ENCODE measurements at regions not wholly inside any gene's neighbourhood (a gene's known extent, or its start where the extent isn't known, plus 50 kb on each side); places are given as distances from the start of the nearest gene placed in this dataset.

- H3K27me3 ChIP-seq (ENCODE audit: control insufficient read depth, insufficient read depth, low read length): no peaks in the 10 kb centered on the region
- ChIA-PET CTCF (no interaction called here), POLR2A (no interaction called here)
- no peak overlapping the region for H3K4me3 ChIP-seq (ENCODE audit: low read depth, low read length)
- no peak for TF ChIP-seq CTCF (IDR thresholded peaks at IDR 0.05; ENCODE audit: insufficient read depth, low read depth, low read length)
- DNase-seq (ENCODE audit: low read depth): no peak
- no peaks in the 10 kb centered on the region for H3K36me3 ChIP-seq (ENCODE audit: control insufficient read depth, insufficient read depth, low read length)
Measured at GRCh38 chrX:125782184-125782583, 383.9 kb downstream of the DCAF12L2 start.

- DNase-seq (ENCODE audit: low read depth): no peak
- POLR2A ChIA-PET: no interaction called here
- Histone ChIP-seq H3K36me3 (ENCODE audit: control insufficient read depth, insufficient read depth, low read length) (no peaks in the 10 kb centered on the region), H3K27me3 (ENCODE audit: control insufficient read depth, insufficient read depth, low read length) (no peaks in the 10 kb centered on the region), H3K4me3 (ENCODE audit: low read depth, low read length) (no peak overlapping the region)
- TF ChIP-seq CTCF (IDR thresholded peaks at IDR 0.05; ENCODE audit: insufficient read depth, low read depth, low read length): no peak
- CTCF ChIA-PET: no interaction called here
Measured at GRCh38 chrX:125786316-125786715, 379.8 kb downstream of the DCAF12L2 start.

- ChIA-PET POLR2A (no interaction called here), CTCF (no interaction called here)
- no peaks in the 10 kb centered on the region for H3K36me3 ChIP-seq (ENCODE audit: control insufficient read depth, insufficient read depth, low read length)
- no peaks in the 10 kb centered on the region for H3K27me3 ChIP-seq (ENCODE audit: control insufficient read depth, insufficient read depth, low read length)
- H3K4me3 ChIP-seq (ENCODE audit: low read depth, low read length): no peak overlapping the region
- no peak for DNase-seq (ENCODE audit: low read depth)
- TF ChIP-seq CTCF (IDR thresholded peaks at IDR 0.05; ENCODE audit: insufficient read depth, low read depth, low read length): no peak
Measured at GRCh38 chrX:125791787-125792186, 374.3 kb downstream of the DCAF12L2 start.

- CTCF ChIA-PET: no interaction called here
- no peaks in the 10 kb centered on the region for H3K27me3 ChIP-seq (ENCODE audit: control insufficient read depth, insufficient read depth, low read length)
- POLR2A ChIA-PET: no interaction called here
- no peak overlapping the region for H3K4me3 ChIP-seq (ENCODE audit: low read depth, low read length)
- no peak for DNase-seq (ENCODE audit: low read depth)
- H3K36me3 ChIP-seq (ENCODE audit: control insufficient read depth, insufficient read depth, low read length): no peaks in the 10 kb centered on the region
- no peak for TF ChIP-seq CTCF (IDR thresholded peaks at IDR 0.05; ENCODE audit: insufficient read depth, low read depth, low read length)
Measured at GRCh38 chrX:125810856-125811255, 355.2 kb downstream of the DCAF12L2 start.

- CTCF ChIA-PET: no interaction called here
- H3K27me3 ChIP-seq (ENCODE audit: control insufficient read depth, insufficient read depth, low read length): no peaks in the 10 kb centered on the region
Measured at GRCh38 chrX:125826080-125826479, 340.0 kb downstream of the DCAF12L2 start.

More at GRCh38 chrX:125826080-125826479, 340.0 kb downstream of the DCAF12L2 start:
- POLR2A ChIA-PET: no interaction called here
- no peaks in the 10 kb centered on the region for H3K36me3 ChIP-seq (ENCODE audit: control insufficient read depth, insufficient read depth, low read length)
- H3K4me3 ChIP-seq (ENCODE audit: low read depth, low read length): no peak overlapping the region
- DNase-seq (ENCODE audit: low read depth): no peak
- TF ChIP-seq CTCF (IDR thresholded peaks at IDR 0.05; ENCODE audit: insufficient read depth, low read depth, low read length): no peak

Data from BJ (cell line).